ENCODE measurements at regions not wholly inside any gene's neighbourhood (a gene's known extent, or its start where the extent isn't known, plus 50 kb on each side); places are given as distances from the start of the nearest gene placed in this dataset.

DNA sequence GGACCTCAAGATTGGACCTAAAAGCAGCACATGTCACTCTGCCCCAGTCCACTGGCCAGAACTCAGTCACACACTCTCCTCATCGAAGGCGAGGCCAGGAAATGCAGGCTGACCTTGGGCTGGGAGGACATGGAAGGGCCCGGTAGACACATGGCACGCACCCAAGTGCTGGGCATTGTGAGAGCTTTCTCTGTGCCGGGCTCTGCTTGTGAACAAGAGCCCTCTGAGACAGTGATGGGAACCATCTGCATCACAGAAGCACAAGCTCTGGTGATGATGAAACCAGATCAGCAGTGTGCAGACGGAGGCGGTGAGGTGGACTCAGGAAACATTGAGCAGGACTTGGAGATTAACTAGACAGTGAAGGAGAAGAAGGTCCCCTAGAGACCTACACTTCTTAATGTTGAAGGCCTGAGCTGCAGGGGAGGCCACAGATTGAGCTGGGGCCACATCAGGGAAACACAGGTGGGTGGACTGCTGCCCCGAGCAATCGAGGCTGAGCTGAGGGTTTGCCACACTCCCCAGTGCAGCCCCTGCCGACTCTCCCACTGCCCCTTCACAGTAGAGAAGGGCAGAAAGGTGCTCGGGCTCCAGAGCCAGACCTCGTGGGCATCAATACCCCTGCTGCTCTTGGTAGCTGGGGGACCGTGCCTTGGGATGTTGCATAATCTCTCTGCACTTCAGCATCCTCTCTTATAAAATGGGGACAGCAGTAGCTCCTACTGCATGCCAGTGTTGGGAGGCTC, 1460.5 kb downstream of the TBC1D22A start:
- TF ChIP-seq EZH2phosphoT487 (IDR thresholded peaks at IDR 0.05; ENCODE audit: borderline replicate concordance, low read length) (no peak), EZH2 (IDR thresholded peaks at IDR 0.05; ENCODE audit: low read length, unreplicated experiment) (no peak)
- TF ChIP-seq, protein P1, sequence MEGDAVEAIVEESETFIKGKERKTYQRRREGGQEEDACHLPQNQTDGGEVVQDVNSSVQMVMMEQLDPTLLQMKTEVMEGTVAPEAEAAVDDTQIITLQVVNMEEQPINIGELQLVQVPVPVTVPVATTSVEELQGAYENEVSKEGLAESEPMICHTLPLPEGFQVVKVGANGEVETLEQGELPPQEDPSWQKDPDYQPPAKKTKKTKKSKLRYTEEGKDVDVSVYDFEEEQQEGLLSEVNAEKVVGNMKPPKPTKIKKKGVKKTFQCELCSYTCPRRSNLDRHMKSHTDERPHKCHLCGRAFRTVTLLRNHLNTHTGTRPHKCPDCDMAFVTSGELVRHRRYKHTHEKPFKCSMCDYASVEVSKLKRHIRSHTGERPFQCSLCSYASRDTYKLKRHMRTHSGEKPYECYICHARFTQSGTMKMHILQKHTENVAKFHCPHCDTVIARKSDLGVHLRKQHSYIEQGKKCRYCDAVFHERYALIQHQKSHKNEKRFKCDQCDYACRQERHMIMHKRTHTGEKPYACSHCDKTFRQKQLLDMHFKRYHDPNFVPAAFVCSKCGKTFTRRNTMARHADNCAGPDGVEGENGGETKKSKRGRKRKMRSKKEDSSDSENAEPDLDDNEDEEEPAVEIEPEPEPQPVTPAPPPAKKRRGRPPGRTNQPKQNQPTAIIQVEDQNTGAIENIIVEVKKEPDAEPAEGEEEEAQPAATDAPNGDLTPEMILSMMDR (conservative IDR thresholded peaks at IDR 0.05; ENCODE audit: low read depth, low read length): no peak

All from PC-3 (cell line).